Ovary (tissue), 3 donors: ENCODE measurements at regions not wholly inside any gene's neighbourhood (a gene's known extent, or its start where the extent isn't known, plus 50 kb on each side); places are given as distances from the start of the nearest gene placed in this dataset.

Experiments
- POLR2A ChIP-seq: fragments of 450-650 bp; IDR thresholded peaks from one replicate; pipeline ENCODE4 v1.6.1; 2017; ENCODE audit warnings: antibody characterized with exemption, mild to moderate bottlenecking, moderate library complexity
- TF ChIP-seq, protein P1 (sequence below), 3 donors: fragments of 450-650 bp in 2 of 3; fragments of 200-600 bp in 1 of 3; IDR thresholded peaks; one replicate each; pipeline versions ENCODE4 v1.5.1 to v1.8.0; 2016 to 2022; ENCODE audit warnings: antibody characterized with exemption in 3 of 3, mild to moderate bottlenecking in 1 of 3
- donor health status: DM: no; HTN: no; CAD: no.

DNA sequence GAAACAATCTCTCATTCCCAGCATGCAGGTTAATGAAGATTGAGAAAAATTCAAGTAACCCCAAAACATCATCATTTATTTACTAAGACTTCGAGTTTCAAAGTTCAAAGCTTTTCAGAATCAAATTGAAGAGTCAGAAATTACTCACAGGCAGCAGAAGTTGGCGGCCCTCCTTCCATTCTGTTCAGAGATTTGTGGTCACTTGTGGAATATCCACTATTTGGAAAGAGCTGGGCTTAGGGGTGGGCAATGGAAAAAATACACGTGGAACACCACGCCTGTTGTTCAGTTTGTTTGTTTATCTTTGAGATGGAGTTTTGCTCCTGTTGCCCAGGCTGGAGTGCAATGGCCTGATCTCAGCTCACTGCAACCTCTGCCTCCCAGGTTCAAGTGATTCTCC is 108.6 kb upstream of the NAA20 start:
- no peak for TF ChIP-seq POLR2A
- TF ChIP-seq, protein P1, sequence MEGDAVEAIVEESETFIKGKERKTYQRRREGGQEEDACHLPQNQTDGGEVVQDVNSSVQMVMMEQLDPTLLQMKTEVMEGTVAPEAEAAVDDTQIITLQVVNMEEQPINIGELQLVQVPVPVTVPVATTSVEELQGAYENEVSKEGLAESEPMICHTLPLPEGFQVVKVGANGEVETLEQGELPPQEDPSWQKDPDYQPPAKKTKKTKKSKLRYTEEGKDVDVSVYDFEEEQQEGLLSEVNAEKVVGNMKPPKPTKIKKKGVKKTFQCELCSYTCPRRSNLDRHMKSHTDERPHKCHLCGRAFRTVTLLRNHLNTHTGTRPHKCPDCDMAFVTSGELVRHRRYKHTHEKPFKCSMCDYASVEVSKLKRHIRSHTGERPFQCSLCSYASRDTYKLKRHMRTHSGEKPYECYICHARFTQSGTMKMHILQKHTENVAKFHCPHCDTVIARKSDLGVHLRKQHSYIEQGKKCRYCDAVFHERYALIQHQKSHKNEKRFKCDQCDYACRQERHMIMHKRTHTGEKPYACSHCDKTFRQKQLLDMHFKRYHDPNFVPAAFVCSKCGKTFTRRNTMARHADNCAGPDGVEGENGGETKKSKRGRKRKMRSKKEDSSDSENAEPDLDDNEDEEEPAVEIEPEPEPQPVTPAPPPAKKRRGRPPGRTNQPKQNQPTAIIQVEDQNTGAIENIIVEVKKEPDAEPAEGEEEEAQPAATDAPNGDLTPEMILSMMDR (IDR thresholded peaks at IDR 0.05): no peak
